ENCODE measurements at regions not wholly inside any gene's neighbourhood (a gene's known extent, or its start where the extent isn't known, plus 50 kb on each side); places are given as distances from the start of the nearest gene placed in this dataset.

GRCh38 chr1:74952786-74953185 is 181.4 kb upstream of the LHX8 start:
- Mint-ChIP-seq H3K9me3 (peaks cover 10% of the 10 kb centered on the region), H3K36me3 (no peaks in the 10 kb centered on the region), H3K27me3 (ENCODE audit: low read depth) (no peaks in the 10 kb centered on the region), H3K27ac (no peak overlapping the region), H3K4me1 (no peaks in the 10 kb centered on the region), H3K4me3 (no peak overlapping the region)
- POLR2A ChIA-PET = no interaction called here
- TF ChIP-seq USF1 (CRISPR knock-in tag; IDR thresholded peaks at IDR 0.05) = no peak
- TF ChIP-seq ATF3 (CRISPR knock-in tag; conservative IDR thresholded peaks at IDR 0.05) = no peak
- TF ChIP-seq KAT7 (CRISPR knock-in tag; IDR thresholded peaks at IDR 0.05; ENCODE audit: borderline replicate concordance) = no peak
- TF ChIP-seq E2F1 (CRISPR knock-in tag; IDR thresholded peaks at IDR 0.05) = no peak
- TF ChIP-seq SMAD4 (CRISPR knock-in tag; IDR thresholded peaks at IDR 0.05) = no peak
- no peak for TF ChIP-seq ZNF425 (CRISPR knock-in tag; conservative IDR thresholded peaks at IDR 0.05)
- TF ChIP-seq TP53 (CRISPR knock-in tag; IDR thresholded peaks at IDR 0.05) = no peak
- no peak for TF ChIP-seq PRDM15 (CRISPR knock-in tag; IDR thresholded peaks at IDR 0.05)
- TF ChIP-seq ZSCAN18 (CRISPR knock-in tag; IDR thresholded peaks at IDR 0.05) = no peak
- no peak for TF ChIP-seq NR1H2 (CRISPR knock-in tag; IDR thresholded peaks at IDR 0.05)
- TF ChIP-seq ZNF317 (CRISPR knock-in tag; IDR thresholded peaks at IDR 0.05; ENCODE audit: borderline replicate concordance, low read depth) = no peak
- DNase-seq (ENCODE audit: low spot score) (no peak), ATAC-seq (no peak)
- CTCF ChIA-PET = no interaction called here

- no peak overlapping the region for H3K4me3 Mint-ChIP-seq
- H3K36me3 Mint-ChIP-seq = no peaks in the 10 kb centered on the region
- ATAC-seq (no peak), DNase-seq (ENCODE audit: low spot score) (no peak)
- H3K27me3 Mint-ChIP-seq (ENCODE audit: low read depth) = no peaks in the 10 kb centered on the region
- POLR2A ChIA-PET = no interaction called here
- H3K27ac Mint-ChIP-seq = no peak overlapping the region
- H3K9me3 Mint-ChIP-seq = peaks cover 10% of the 10 kb centered on the region
- H3K4me1 Mint-ChIP-seq = 0 out of 2 replicates have a peak, but pooled peaks cover 2% of the 10 kb centered on the region
- CTCF ChIA-PET = no interaction called here
- TF ChIP-seq IRF2 (CRISPR knock-in tag; IDR thresholded peaks at IDR 0.05; ENCODE audit: borderline replicate concordance, low read depth) = no peak
- no peak for TF ChIP-seq ELF4 (CRISPR knock-in tag; IDR thresholded peaks at IDR 0.05; ENCODE audit: low read depth)
- TF ChIP-seq TEAD1 (CRISPR knock-in tag; IDR thresholded peaks at IDR 0.05) = no peak
- TF ChIP-seq ZNF138 (CRISPR knock-in tag; conservative IDR thresholded peaks at IDR 0.05) = no peak
- TF ChIP-seq ATF2 (CRISPR knock-in tag; IDR thresholded peaks at IDR 0.05; ENCODE audit: borderline replicate concordance, low read depth) = no peak
- no peak for TF ChIP-seq MXD4 (CRISPR knock-in tag; IDR thresholded peaks at IDR 0.05; ENCODE audit: borderline replicate concordance)
- no peak for TF ChIP-seq ARID4B (CRISPR knock-in tag; IDR thresholded peaks at IDR 0.05; ENCODE audit: borderline replicate concordance)
- TF ChIP-seq ZNF121 (CRISPR knock-in tag; IDR thresholded peaks at IDR 0.05) = no peak
Measured at GRCh38 chr1:74953622-74954021, 180.6 kb upstream of the LHX8 start.

Measured in WTC11 (cell line).